OCI-LY1 (cell line): ENCODE measurements at regions not wholly inside any gene's neighbourhood (a gene's known extent, or its start where the extent isn't known, plus 50 kb on each side); places are given as distances from the start of the nearest gene placed in this dataset.

Experiments
- EZH2 ChIP-seq: fragments of 200-600 bp; sonication (generic), shearing (Covaris generic); IDR thresholded peaks from 2 replicates; pipeline ENCODE4 v1.8.0; 2017; ENCODE audit warnings: borderline replicate concordance, mixed run types, mild to moderate bottlenecking, antibody characterized with exemption, low read length, moderate library complexity, mixed read lengths
- TF ChIP-seq, protein P1 (sequence below): fragments of 200-600 bp; sonication (generic), shearing (Covaris generic); IDR thresholded peaks from 2 replicates; pipeline ENCODE4 v1.5.1; 2017; ENCODE audit warnings: mild to moderate bottlenecking, antibody characterized with exemption, low read length, moderate library complexity, mixed read lengths

DNA sequence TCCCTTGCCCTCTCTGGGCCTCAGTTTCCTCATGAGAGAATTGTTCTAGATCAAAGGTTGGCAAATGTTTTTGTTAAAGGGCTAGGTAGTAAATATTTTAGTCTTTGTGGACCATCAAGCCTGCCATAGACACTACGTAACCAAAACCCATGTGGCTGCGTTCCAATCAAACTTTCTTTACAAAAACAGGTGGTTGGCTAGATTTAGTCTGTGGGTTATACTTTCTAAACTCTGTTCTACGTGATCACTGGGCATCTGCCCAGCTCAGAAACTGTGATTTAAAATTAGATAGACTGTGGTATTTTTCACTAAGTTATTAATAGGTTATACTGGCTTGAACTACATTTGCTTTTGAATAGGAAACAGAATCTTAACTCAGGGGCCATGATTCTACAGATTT, 149.8 kb upstream of the DCC start:
- TF ChIP-seq, protein P1, sequence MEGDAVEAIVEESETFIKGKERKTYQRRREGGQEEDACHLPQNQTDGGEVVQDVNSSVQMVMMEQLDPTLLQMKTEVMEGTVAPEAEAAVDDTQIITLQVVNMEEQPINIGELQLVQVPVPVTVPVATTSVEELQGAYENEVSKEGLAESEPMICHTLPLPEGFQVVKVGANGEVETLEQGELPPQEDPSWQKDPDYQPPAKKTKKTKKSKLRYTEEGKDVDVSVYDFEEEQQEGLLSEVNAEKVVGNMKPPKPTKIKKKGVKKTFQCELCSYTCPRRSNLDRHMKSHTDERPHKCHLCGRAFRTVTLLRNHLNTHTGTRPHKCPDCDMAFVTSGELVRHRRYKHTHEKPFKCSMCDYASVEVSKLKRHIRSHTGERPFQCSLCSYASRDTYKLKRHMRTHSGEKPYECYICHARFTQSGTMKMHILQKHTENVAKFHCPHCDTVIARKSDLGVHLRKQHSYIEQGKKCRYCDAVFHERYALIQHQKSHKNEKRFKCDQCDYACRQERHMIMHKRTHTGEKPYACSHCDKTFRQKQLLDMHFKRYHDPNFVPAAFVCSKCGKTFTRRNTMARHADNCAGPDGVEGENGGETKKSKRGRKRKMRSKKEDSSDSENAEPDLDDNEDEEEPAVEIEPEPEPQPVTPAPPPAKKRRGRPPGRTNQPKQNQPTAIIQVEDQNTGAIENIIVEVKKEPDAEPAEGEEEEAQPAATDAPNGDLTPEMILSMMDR: no peak
- TF ChIP-seq EZH2: no peak
